ENCODE measurements at regions not wholly inside any gene's neighbourhood (a gene's known extent, or its start where the extent isn't known, plus 50 kb on each side); places are given as distances from the start of the nearest gene placed in this dataset.

GRCh38 chr2:111227716-111228141, 107.0 kb downstream of the BCL2L11 start:
- TF ChIP-seq EZH2 (IDR thresholded peaks at IDR 0.05; ENCODE audit: insufficient read depth, poor library complexity, severe bottlenecking) (no peak), EZH2phosphoT487 (IDR thresholded peaks at IDR 0.05; ENCODE audit: insufficient read depth, low read depth) (no peak)

Data from GM23248 (cell line).